ENCODE measurements at regions not wholly inside any gene's neighbourhood (a gene's known extent, or its start where the extent isn't known, plus 50 kb on each side); places are given as distances from the start of the nearest gene placed in this dataset.

- Mint-ChIP-seq H3K4me3 (no peak overlapping the region), H3K36me3 (no peaks in the 10 kb centered on the region), H3K27ac (no peak overlapping the region), H3K4me1 (no peaks in the 10 kb centered on the region), H3K9me3 (peaks cover 4% of the 10 kb centered on the region)
- DNase-seq (ENCODE audit: low spot score in 2 of 2) (no peak), ATAC-seq (no peak)
These were observed 136.6 kb upstream of the RARB start for GRCh38 chr3:25291481-25291905.

GRCh38 chr3:25292036-25292435, 136.0 kb upstream of the RARB start:
- ATAC-seq (no peak), DNase-seq (ENCODE audit: low spot score in 2 of 2) (no peak)
- Mint-ChIP-seq H3K9me3 (peaks cover 4% of the 10 kb centered on the region), H3K27ac (no peak overlapping the region), H3K4me3 (no peak overlapping the region), H3K36me3 (no peaks in the 10 kb centered on the region), H3K4me1 (no peaks in the 10 kb centered on the region)

GRCh38 chr3:25292595-25292994, 135.5 kb upstream of the RARB start:
- Mint-ChIP-seq H3K36me3 (no peaks in the 10 kb centered on the region), H3K9me3 (peaks cover 4% of the 10 kb centered on the region), H3K27ac (no peak overlapping the region), H3K4me3 (no peak overlapping the region), H3K4me1 (no peaks in the 10 kb centered on the region)
- ATAC-seq (no peak), DNase-seq (ENCODE audit: low spot score in 2 of 2) (no peak)

GRCh38 chr3:25293736-25294135, 134.3 kb upstream of the RARB start:
- ATAC-seq: no peak
- no peak overlapping the region for H3K4me3 Mint-ChIP-seq
- H3K36me3 Mint-ChIP-seq: no peaks in the 10 kb centered on the region

GRCh38 chr3:25294169-25294805, 133.8 kb upstream of the RARB start:
- no peak for DNase-seq (ENCODE audit: low spot score in 2 of 2)
- no peaks in the 10 kb centered on the region for H3K4me1 Mint-ChIP-seq
- H3K4me3 Mint-ChIP-seq: no peak overlapping the region
- no peak overlapping the region for H3K27ac Mint-ChIP-seq
- no peak for ATAC-seq
- H3K36me3 Mint-ChIP-seq: no peaks in the 10 kb centered on the region
- peaks cover 4% of the 10 kb centered on the region for H3K9me3 Mint-ChIP-seq

More at GRCh38 chr3:25293736-25294135, 134.3 kb upstream of the RARB start:
- H3K27ac Mint-ChIP-seq: no peak overlapping the region
- peaks cover 4% of the 10 kb centered on the region for H3K9me3 Mint-ChIP-seq
- H3K4me1 Mint-ChIP-seq: no peaks in the 10 kb centered on the region
- DNase-seq (ENCODE audit: low spot score in 2 of 2): no peak

- DNase-seq (ENCODE audit: low spot score in 2 of 2): no peak
- ATAC-seq: no peak
- Mint-ChIP-seq H3K9me3 (no peaks in the 10 kb centered on the region), H3K4me3 (no peak overlapping the region), H3K36me3 (no peaks in the 10 kb centered on the region), H3K4me1 (no peaks in the 10 kb centered on the region), H3K27ac (no peak overlapping the region)
These were observed 130.1 kb upstream of the RARB start for GRCh38 chr3:25297667-25298585.

- Mint-ChIP-seq H3K4me3 (no peak overlapping the region), H3K27ac (no peak overlapping the region), H3K4me1 (no peaks in the 10 kb centered on the region), H3K9me3 (peaks cover 5% of the 10 kb centered on the region), H3K36me3 (no peaks in the 10 kb centered on the region)
- ATAC-seq (no peak), DNase-seq (ENCODE audit: low spot score in 2 of 2) (no peak)
These were observed 127.9 kb upstream of the RARB start for GRCh38 chr3:25300141-25300540.

GRCh38 chr3:25304916-25305315, 123.1 kb upstream of the RARB start:
- ATAC-seq (no peak), DNase-seq (ENCODE audit: low spot score in 2 of 2) (no peak)
- Mint-ChIP-seq H3K27ac (no peak overlapping the region), H3K9me3 (peaks cover 7% of the 10 kb centered on the region), H3K4me3 (no peak overlapping the region), H3K4me1 (no peaks in the 10 kb centered on the region), H3K36me3 (no peaks in the 10 kb centered on the region)

- Mint-ChIP-seq H3K4me1 (no peaks in the 10 kb centered on the region), H3K27ac (no peak overlapping the region), H3K4me3 (no peak overlapping the region), H3K36me3 (no peaks in the 10 kb centered on the region), H3K9me3 (peaks cover 7% of the 10 kb centered on the region)
- DNase-seq (ENCODE audit: low spot score in 2 of 2) (no peak), ATAC-seq (no peak)
These were observed 122.0 kb upstream of the RARB start for GRCh38 chr3:25306066-25306465.

- Mint-ChIP-seq H3K4me1 (no peaks in the 10 kb centered on the region), H3K9me3 (peaks cover 7% of the 10 kb centered on the region), H3K36me3 (no peaks in the 10 kb centered on the region), H3K4me3 (no peak overlapping the region), H3K27ac (no peak overlapping the region)
- no peak for DNase-seq (ENCODE audit: low spot score in 2 of 2)
- no peak for ATAC-seq
These were observed 121.4 kb upstream of the RARB start for GRCh38 chr3:25306705-25307104.

GRCh38 chr3:25313286-25313685, 114.8 kb upstream of the RARB start:
- DNase-seq (ENCODE audit: low spot score in 2 of 2): no peak
- Mint-ChIP-seq H3K36me3 (no peaks in the 10 kb centered on the region), H3K4me3 (no peak overlapping the region)

GRCh38 chr3:25324954-25325655, 103.0 kb upstream of the RARB start:
- H3K27ac Mint-ChIP-seq: no peak overlapping the region
- DNase-seq (ENCODE audit: low spot score in 2 of 2): no peak
- no peaks in the 10 kb centered on the region for H3K36me3 Mint-ChIP-seq
- no peak overlapping the region for H3K4me3 Mint-ChIP-seq
- no peaks in the 10 kb centered on the region for H3K4me1 Mint-ChIP-seq
- H3K9me3 Mint-ChIP-seq: peaks cover 19% of the 10 kb centered on the region
- ATAC-seq: no peak

More at GRCh38 chr3:25313286-25313685, 114.8 kb upstream of the RARB start:
- Mint-ChIP-seq H3K27ac (no peak overlapping the region), H3K9me3 (peaks cover 2% of the 10 kb centered on the region), H3K4me1 (no peaks in the 10 kb centered on the region)
- no peak for ATAC-seq

GRCh38 chr3:25335356-25335755, 92.7 kb upstream of the RARB start:
- Mint-ChIP-seq H3K4me1 (no peaks in the 10 kb centered on the region), H3K4me3 (no peak overlapping the region), H3K36me3 (no peaks in the 10 kb centered on the region), H3K9me3 (peaks cover 4% of the 10 kb centered on the region), H3K27ac (no peak overlapping the region)
- no peak for ATAC-seq
- no peak for DNase-seq (ENCODE audit: low spot score in 2 of 2)

GRCh38 chr3:25338158-25338725, 89.8 kb upstream of the RARB start:
- ATAC-seq: no peak
- no peaks in the 10 kb centered on the region for H3K4me1 Mint-ChIP-seq
- H3K27ac Mint-ChIP-seq: no peak overlapping the region
- no peak overlapping the region for H3K4me3 Mint-ChIP-seq
- no peaks in the 10 kb centered on the region for H3K36me3 Mint-ChIP-seq
- DNase-seq (ENCODE audit: low spot score in 2 of 2): no peak
- peaks cover 6% of the 10 kb centered on the region for H3K9me3 Mint-ChIP-seq

- Mint-ChIP-seq H3K36me3 (no peaks in the 10 kb centered on the region), H3K4me3 (no peak overlapping the region), H3K4me1 (no peaks in the 10 kb centered on the region), H3K9me3 (peaks cover 6% of the 10 kb centered on the region), H3K27ac (no peak overlapping the region)
- no peak for ATAC-seq
- no peak for DNase-seq (ENCODE audit: low spot score in 2 of 2)
These were observed 88.8 kb upstream of the RARB start for GRCh38 chr3:25339225-25339624.

Measured in stimulated activated effector memory CD8-positive, alpha-beta T cell treated with anti-CD3 and anti-CD28 coated beads, Interleukin-12 subunit alpha, Interleukin-12 subunit beta, amount 100 ng/mL, for 72 hours (primary cell).